GM18520 (cell line): ENCODE measurements at regions not wholly inside any gene's neighbourhood (a gene's known extent, or its start where the extent isn't known, plus 50 kb on each side); places are given as distances from the start of the nearest gene placed in this dataset.
"Not testable (repeated sequence)": the region's sequence is repeated elsewhere in the genome, so short reads cannot be mapped to it uniquely, and the experiment has no call there.

Experiments
- ATAC-seq: cut with Tn5 transposase; IDR thresholded peaks from one replicate; pipeline ENCODE4 v1.9.1; 2021; ENCODE audit not compliant: unreplicated experiment

- ATAC-seq, result no peak
Observed at GRCh38 chr17:77332981-77333685, 192.4 kb downstream of the SEC14L1 start.

DNA sequence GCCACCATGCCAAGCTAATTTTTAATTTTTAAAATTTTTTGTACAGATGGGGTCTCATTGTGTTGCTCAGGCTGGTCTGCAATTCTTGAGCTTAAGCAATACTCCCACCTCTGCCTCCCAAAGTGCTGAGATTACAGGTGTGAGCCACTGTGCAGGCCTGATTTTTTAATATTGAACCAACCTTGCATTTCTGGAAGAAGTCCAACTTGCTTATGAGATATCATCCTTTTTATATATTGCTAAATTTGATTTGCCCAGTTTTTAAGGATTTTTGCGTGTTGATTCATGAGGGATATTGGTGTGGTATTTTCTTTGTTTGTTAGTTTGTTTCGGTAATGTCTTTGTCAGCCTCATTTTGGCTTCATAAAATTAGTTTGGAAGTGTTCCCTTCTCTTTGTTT lies 196.4 kb downstream of the SEC14L1 start:
- no peak for ATAC-seq

DNA sequence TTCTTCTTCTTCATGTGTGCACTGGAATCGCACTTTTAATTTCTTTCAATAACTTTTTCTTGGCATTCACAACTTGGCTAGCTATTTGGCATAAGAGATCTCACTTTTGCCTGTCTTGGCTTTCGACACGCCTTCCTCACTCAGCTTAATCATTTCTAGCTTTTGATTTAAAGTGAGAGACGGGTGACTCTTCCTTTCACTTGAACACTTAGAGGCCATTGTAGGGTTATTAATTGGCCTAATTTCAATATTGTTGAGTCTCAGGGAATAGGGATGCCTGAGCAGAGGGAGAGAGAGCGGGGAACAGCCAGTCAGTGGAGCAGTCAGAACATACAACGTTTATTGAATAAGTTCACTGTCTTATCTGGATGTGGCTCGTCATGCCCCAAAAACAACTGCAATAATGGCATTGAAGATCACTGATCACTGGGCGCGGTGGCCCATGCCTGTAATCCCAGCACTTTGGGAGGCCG lies 200.3 kb downstream of the SEC14L1 start:
- no peak for ATAC-seq

- not testable (repeated sequence) for ATAC-seq
Observed at GRCh38 chr17:77342656-77342990, 201.9 kb downstream of the SEC14L1 start.

DNA sequence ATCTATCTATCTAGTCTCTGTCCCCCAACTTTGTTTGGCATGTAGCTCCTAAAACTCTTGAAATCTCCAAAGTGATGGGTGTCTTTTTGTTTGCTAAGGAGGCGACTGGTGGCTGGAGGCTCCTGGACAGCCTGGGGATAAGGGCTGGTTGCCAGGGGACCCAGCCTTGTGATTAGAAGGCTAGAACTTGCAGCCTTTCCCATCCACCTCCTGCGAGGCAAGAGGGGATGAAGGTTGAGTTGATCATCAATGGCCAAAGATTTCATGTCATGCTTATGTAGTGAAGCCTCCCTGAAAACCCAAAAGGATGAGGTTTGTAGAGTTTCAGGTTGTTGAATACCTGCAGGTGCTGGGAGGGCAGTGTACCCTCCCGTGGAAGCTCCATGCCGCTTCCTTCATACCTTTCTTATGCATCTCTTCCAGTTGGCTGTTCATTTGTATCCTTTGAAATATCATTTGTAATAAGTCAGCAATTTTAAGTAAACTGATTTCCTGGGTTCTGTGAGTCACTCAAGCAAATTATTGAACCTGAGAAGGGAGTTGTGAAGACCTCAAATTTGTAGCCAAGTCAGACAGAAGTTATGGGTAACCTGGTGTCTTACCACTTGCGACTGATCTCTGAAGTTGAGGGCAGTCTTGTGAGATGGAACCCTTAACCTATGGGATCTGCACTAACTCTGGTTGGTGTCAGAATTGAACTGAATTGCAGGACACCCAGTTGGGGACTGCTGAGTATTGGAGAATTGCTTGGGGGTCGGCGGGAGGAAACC lies 202.4 kb downstream of the SEC14L1 start:
- no peak for ATAC-seq

DNA sequence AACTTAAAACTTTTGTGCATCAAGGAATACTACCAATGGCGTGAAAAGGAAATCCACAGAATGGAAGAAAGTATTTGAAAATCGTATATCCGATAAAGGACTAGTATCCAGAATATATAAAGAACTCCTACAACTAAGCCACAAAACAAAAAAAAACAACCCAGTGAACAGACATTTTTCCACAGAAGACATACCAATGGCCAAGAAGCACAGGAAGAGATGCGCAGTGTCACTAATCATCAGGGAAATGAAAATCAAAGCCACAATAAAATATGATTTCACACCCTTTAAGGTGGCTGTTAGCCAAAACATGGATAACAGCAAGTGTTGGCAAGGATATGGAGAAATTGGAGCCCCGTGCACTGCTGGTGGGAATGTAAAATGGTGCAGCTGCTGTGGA lies 203.3 kb downstream of the SEC14L1 start:
- ATAC-seq, result no peak

- no peak for ATAC-seq
Observed at GRCh38 chr17:77345260-77345910, 204.6 kb downstream of the SEC14L1 start.

GRCh38 chr17:77346765-77347164 lies 206.0 kb downstream of the SEC14L1 start:
- no peak for ATAC-seq

DNA sequence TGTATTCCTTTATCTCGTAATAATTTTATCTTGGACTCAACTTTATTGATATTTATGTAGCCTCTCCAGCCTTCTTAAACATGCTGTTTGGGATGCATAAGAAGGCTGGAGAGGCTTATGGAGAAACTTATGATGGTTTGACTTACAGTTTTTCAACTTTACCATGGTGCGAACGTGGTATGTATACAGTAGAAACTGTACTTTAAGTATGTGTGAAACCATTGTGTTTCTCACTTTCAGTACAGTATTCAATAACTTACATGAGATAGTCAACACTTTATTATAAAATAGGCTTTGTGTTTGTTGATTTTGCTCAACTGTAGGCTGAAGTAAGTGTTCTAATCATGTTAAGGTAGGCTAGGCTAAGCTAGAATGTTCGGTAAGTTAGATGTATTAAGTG lies 206.8 kb downstream of the SEC14L1 start:
- ATAC-seq, result no peak

GRCh38 chr17:77349976-77350830 lies 209.4 kb downstream of the SEC14L1 start:
- no peak for ATAC-seq

GRCh38 chr17:77352441-77352840 lies 211.7 kb downstream of the SEC14L1 start:
- ATAC-seq, result no peak

GRCh38 chr17:77352996-77353395 lies 212.2 kb downstream of the SEC14L1 start:
- no peak for ATAC-seq

- no peak for ATAC-seq
Observed at GRCh38 chr17:77353684-77354419, 213.1 kb downstream of the SEC14L1 start.

DNA sequence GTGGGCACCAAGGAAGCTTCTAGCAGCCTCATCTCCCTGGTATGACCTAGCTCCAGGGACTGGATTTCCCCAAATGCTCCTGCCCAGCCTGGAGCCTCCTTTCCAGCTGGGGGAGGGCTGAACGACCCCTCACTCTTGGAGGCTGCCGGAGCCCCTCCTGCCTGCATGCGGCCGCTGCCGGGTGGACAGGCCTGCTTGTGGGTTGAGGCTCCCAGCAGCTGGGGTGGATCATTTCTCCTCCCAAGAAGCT lies 213.6 kb downstream of the SEC14L1 start:
- no peak for ATAC-seq

- no peak for ATAC-seq
Observed at GRCh38 chr17:77354670-77355455, 214.1 kb downstream of the SEC14L1 start.

GRCh38 chr17:77356109-77356689 lies 215.4 kb downstream of the SEC14L1 start:
- no peak for ATAC-seq

DNA sequence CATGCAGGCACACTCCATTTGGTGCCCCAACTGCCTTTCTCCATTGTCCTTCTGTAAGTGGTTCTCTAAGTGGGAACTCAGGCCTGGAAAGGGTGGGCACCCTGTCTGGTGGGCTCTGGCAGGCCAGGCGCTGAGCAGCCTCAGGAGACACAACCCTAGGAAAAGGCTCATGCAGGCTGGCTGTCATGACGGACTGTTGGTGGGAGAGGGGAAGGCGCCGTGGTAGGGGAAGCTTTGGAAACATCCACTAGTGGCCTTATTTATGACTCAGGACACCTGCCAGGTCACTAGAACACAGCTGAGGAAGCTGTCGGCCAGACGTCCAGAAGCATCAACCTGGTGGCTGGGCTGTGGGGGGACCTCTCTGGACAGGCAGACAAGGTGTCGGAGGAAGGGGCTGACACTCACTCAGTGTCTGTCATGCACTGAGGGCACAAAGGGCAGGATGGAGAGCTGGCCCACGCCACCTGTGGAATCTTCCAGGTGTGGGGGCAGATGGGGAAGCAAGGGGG lies 216.0 kb downstream of the SEC14L1 start:
- ATAC-seq, result no peak

- ATAC-seq, result no peak
Observed at GRCh38 chr17:77358801-77359200, 218.0 kb downstream of the SEC14L1 start.

GRCh38 chr17:77359236-77359635 lies 218.5 kb downstream of the SEC14L1 start:
- ATAC-seq, result no peak
